Left ventricle myocardium inferior (tissue), 1 donor: ENCODE measurements at regions not wholly inside any gene's neighbourhood (a gene's known extent, or its start where the extent isn't known, plus 50 kb on each side); places are given as distances from the start of the nearest gene placed in this dataset.

ENCODE experiments used
- DNase-seq: peaks from one replicate; pipeline ENCODE4 v3.0.0-alpha.2; 2020
- H3K27ac ChIP-seq: fragments of 200-600 bp; replicated peaks from 2 replicates; pipeline ENCODE4 v1.8.0; 2021
- H3K27me3 ChIP-seq: fragments of 200-600 bp; 2 replicates; pipeline ENCODE4 v1.8.0; 2021; ENCODE audit warnings: low read depth
- H3K36me3 ChIP-seq: fragments of 200-600 bp; 2 replicates; pipeline ENCODE4 v1.8.0; 2021
- H3K4me1 ChIP-seq: fragments of 200-600 bp; 2 replicates; pipeline ENCODE4 v1.8.0; 2021
- H3K4me3 ChIP-seq: fragments of 200-600 bp; 2 replicates; pipeline ENCODE4 v1.8.0; 2021; ENCODE audit warnings: mild to moderate bottlenecking, moderate library complexity
- H3K9me3 ChIP-seq: fragments of 200-600 bp; replicated peaks from 2 replicates; pipeline ENCODE4 v1.8.0; 2021
- intact Hi-C: fragments of 100-400 bp; cut with micrococcal nuclease; formaldehyde crosslinking; loops from one replicate; pipeline ENCODE4 v1.11.0; 2022
- TF ChIP-seq, protein P1 (sequence below): fragments of 200-600 bp; IDR thresholded peaks from 2 replicates; pipeline ENCODE4 v1.8.0; 2021; ENCODE audit warnings: antibody characterized with exemption, mild to moderate bottlenecking, borderline replicate concordance
- donor health status: DM: no; HTN: yes; CAD: no; lungs with severe emphysema.

DNA sequence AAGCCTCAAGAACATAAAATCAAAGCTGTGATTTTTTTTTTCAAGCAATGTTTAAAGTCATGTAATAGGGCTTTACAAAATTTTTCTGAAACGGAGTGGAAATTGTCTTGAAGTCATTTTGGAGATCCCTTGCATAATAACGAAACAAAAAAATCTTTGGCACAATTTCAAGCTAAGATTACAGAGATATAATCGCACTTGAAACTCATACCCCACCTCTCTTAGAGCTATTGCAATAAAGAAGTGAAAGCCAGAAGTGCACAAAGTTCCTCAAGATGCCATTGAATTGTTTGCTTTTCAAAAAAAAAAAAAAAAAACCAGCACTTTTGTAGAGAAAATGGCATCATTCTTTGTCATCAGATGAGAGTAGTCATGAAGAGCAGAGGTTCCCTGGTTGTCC lies 152.3 kb downstream of the PAX3 start:
- H3K36me3 ChIP-seq = no peaks in the 10 kb centered on the region
- TF ChIP-seq, protein P1, sequence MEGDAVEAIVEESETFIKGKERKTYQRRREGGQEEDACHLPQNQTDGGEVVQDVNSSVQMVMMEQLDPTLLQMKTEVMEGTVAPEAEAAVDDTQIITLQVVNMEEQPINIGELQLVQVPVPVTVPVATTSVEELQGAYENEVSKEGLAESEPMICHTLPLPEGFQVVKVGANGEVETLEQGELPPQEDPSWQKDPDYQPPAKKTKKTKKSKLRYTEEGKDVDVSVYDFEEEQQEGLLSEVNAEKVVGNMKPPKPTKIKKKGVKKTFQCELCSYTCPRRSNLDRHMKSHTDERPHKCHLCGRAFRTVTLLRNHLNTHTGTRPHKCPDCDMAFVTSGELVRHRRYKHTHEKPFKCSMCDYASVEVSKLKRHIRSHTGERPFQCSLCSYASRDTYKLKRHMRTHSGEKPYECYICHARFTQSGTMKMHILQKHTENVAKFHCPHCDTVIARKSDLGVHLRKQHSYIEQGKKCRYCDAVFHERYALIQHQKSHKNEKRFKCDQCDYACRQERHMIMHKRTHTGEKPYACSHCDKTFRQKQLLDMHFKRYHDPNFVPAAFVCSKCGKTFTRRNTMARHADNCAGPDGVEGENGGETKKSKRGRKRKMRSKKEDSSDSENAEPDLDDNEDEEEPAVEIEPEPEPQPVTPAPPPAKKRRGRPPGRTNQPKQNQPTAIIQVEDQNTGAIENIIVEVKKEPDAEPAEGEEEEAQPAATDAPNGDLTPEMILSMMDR = no peak
- intact Hi-C loops = no loop called here

DNA sequence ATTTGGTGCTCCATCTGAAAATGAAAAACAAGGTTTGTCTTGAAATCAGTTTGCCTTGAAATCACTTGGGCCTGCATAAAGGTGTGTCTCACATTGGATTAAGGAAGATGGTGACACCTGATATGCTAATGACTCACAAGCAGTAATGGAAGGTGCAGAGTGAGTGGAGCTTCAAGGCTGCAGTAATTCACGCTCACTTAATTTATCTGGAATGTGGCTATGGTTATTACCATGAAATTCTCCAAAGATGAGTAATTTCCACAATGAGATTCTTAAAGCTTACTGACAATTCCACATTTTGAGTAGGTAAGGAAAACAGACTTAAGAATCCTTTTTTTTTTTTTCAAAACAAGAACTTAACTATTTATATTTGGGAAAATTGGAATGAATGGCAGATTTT lies 156.8 kb downstream of the PAX3 start:
- no peak overlapping the region for H3K4me3 ChIP-seq
- no peak for DNase-seq
- no peak overlapping the region for H3K27ac ChIP-seq
- TF ChIP-seq, protein P1 = no peak
- H3K36me3 ChIP-seq = no peaks in the 10 kb centered on the region
- H3K4me1 ChIP-seq = no peaks in the 10 kb centered on the region
- intact Hi-C loops = no loop called here
- H3K9me3 ChIP-seq = peaks cover 9% of the 10 kb centered on the region
- H3K27me3 ChIP-seq = peaks cover 4% of the 10 kb centered on the region

More for the DNA sequence above, 152.3 kb downstream of the PAX3 start:
- peaks cover 6% of the 10 kb centered on the region for H3K9me3 ChIP-seq
- no peaks in the 10 kb centered on the region for H3K4me1 ChIP-seq
- H3K27me3 ChIP-seq = peaks cover 4% of the 10 kb centered on the region
- no peak overlapping the region for H3K27ac ChIP-seq
- DNase-seq = no peak
- no peak overlapping the region for H3K4me3 ChIP-seq

DNA sequence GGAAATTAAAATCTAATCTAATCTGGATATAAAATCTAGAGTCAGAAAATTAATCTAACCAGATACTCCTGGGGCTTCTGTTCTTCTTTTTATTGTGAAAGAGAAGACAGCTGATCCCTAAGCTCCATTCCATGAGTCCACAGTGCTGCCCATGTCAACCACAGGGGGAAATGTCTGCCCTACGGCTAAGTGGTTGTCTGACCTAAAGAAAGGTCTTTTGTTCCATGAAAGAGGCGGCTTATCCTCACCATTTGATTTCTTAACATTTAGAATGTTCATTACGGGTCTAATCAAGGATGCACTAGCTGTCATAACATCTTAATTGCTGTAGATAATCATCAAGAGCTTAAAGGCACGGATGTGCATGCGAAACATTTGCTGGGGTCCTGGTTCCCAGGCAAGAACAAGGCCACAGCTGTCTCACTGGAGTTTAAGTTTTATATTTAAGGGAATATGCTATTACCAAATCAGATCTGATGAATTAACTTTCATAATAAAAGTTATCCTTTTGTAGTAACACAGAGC lies 162.6 kb downstream of the PAX3 start:
- Histone ChIP-seq H3K36me3 (no peaks in the 10 kb centered on the region), H3K9me3 (peaks cover 14% of the 10 kb centered on the region), H3K27me3 (peaks cover 12% of the 10 kb centered on the region), H3K4me1 (no peaks in the 10 kb centered on the region), H3K27ac (no peak overlapping the region), H3K4me3 (no peak overlapping the region)
- intact Hi-C loops = no loop called here
- TF ChIP-seq, protein P1 = no peak
- no peak for DNase-seq

DNA sequence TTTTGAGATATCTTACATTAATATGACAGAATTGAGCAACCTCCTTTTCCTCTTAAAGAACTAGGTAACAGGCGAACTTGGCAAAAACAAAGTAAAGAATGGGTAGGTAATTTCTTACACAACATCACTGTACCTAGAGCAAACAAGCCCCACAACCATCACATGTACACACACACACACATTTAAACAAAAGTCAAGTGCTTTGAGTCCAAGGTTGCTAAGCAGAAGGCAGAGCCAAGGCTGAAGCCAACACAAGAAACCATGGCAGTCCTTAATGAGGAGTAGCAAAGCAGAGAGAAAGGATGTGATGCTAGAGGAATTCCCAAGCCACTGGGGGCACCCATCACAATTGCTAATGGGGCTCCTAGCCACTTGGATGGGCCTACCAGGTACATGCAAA lies 164.1 kb downstream of the PAX3 start:
- peaks cover 18% of the 10 kb centered on the region for H3K27me3 ChIP-seq
- DNase-seq = no peak
- H3K27ac ChIP-seq = no peak overlapping the region
- no peaks in the 10 kb centered on the region for H3K36me3 ChIP-seq
- H3K9me3 ChIP-seq = peaks cover 14% of the 10 kb centered on the region
- intact Hi-C loops = no loop called here
- H3K4me3 ChIP-seq = no peak overlapping the region
- TF ChIP-seq, protein P1 = no peak
- no peaks in the 10 kb centered on the region for H3K4me1 ChIP-seq

DNA sequence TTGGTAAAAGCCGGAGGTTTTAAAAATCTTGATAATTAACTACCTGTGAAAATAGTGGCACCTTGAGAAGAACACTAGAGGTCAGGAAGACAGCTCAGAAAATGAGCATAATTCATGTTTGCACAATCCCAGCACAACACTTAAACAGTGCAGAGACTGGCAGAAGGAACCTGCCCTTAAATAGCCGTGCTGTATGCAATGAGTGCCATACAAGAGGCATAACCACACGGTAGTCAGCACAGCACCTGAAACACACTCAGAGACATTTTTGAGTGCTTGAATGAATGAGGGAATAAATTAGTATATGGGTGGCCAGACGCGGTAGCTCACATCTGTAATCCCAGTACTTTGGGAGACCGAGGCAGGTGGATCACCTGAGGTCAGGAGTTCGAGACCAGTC lies 164.9 kb downstream of the PAX3 start:
- intact Hi-C loops = no loop called here
- Histone ChIP-seq H3K27me3 (peaks cover 18% of the 10 kb centered on the region), H3K4me1 (no peaks in the 10 kb centered on the region), H3K36me3 (no peaks in the 10 kb centered on the region), H3K4me3 (no peak overlapping the region), H3K9me3 (peaks cover 14% of the 10 kb centered on the region), H3K27ac (no peak overlapping the region)
- DNase-seq = no peak
- TF ChIP-seq, protein P1 = no peak

DNA sequence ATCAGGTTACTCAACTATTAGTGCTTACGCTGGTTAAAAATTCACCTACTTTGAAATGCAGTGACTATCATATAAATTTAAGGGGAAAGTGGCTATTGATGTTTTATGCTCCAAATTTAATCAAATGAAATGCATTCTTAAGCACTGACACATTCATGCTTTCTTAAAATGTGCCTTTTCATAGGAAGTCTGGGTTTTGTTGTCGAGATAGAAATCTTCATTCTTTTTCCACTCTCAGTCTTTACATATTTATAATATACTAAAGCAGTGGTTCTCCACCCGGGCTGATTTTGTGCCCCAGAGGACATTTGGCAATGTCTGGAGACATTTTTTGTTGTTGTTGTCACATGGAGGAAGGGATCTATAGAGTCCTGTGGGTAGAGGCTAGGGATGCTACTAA lies 167.9 kb downstream of the PAX3 start:
- TF ChIP-seq, protein P1 = no peak
- Histone ChIP-seq H3K27ac (no peak overlapping the region), H3K36me3 (no peaks in the 10 kb centered on the region), H3K9me3 (no peaks in the 10 kb centered on the region), H3K4me3 (no peak overlapping the region), H3K4me1 (no peaks in the 10 kb centered on the region), H3K27me3 (peaks cover 18% of the 10 kb centered on the region)
- DNase-seq = no peak
- intact Hi-C loops = no loop called here
